ENCODE measurements at regions not wholly inside any gene's neighbourhood (a gene's known extent, or its start where the extent isn't known, plus 50 kb on each side); places are given as distances from the start of the nearest gene placed in this dataset.

- TF ChIP-seq, protein P1, sequence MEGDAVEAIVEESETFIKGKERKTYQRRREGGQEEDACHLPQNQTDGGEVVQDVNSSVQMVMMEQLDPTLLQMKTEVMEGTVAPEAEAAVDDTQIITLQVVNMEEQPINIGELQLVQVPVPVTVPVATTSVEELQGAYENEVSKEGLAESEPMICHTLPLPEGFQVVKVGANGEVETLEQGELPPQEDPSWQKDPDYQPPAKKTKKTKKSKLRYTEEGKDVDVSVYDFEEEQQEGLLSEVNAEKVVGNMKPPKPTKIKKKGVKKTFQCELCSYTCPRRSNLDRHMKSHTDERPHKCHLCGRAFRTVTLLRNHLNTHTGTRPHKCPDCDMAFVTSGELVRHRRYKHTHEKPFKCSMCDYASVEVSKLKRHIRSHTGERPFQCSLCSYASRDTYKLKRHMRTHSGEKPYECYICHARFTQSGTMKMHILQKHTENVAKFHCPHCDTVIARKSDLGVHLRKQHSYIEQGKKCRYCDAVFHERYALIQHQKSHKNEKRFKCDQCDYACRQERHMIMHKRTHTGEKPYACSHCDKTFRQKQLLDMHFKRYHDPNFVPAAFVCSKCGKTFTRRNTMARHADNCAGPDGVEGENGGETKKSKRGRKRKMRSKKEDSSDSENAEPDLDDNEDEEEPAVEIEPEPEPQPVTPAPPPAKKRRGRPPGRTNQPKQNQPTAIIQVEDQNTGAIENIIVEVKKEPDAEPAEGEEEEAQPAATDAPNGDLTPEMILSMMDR (IDR thresholded peaks at IDR 0.05) = no peak
- TF ChIP-seq POLR2AphosphoS5 (IDR thresholded peaks at IDR 0.05; ENCODE audit: insufficient read depth in 1 of 2, low read depth in 1 of 2) = no peak
These were observed 95.9 kb downstream of the RFC3 start for GRCh38 chr13:33913829-33914228.

All from vagina (tissue), 2 donors.